ENCODE measurements at regions not wholly inside any gene's neighbourhood (a gene's known extent, or its start where the extent isn't known, plus 50 kb on each side); places are given as distances from the start of the nearest gene placed in this dataset.
A peak's percentile ranks its signal among the peaks of the same experiment; 100 is the strongest.
"Not testable (repeated sequence)": the region's sequence is repeated elsewhere in the genome, so short reads cannot be mapped to it uniquely, and the experiment has no call there.

DNA sequence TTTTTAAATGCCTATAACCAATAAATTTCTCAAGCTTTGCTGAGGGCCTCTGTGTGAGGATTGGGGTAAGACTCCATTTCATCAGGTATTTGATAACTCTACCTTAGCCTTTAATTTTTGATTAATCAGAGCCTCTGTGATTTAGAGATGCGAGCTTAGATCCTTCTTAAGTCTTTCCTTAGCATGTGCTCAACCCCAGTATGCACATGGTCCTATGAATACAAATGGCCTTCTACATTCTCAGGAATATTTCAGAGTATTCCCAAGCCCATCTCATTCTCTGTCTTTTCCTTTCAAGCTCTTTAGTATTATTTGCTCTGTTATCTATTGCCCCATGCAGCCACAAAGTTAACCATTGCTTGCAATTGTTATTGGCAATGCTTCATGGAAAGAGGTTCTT, 1407.7 kb downstream of the LRFN5 start:
- DNase-seq, result no peak

GRCh38 chr14:43012817-43013216, 1406.1 kb downstream of the LRFN5 start:
- no peak for DNase-seq

- DNase-seq, result no peak
Measured at GRCh38 chr14:43005807-43006206, 1399.1 kb downstream of the LRFN5 start.

DNA sequence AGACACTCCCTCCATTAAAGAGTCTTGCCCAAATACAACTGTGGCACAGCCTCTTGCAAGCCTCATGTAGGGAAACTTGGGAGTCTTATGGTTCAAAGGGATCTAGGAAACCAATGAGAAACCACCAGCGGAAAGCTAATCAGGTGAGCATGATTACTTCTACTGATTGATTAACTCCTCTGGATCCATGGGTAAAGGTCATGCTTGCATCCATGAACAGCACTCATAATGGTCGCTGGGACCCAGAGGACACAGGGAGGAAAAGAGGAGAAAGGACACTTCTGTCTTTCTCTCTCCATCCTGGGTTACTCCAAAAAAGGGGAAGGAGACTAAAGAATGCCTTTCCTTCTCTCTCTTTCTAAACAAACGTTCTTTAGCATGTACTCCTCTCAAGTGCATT, 1397.2 kb downstream of the LRFN5 start:
- no peak for DNase-seq

GRCh38 chr14:43001731-43002130, 1395.1 kb downstream of the LRFN5 start:
- no peak for DNase-seq

DNA sequence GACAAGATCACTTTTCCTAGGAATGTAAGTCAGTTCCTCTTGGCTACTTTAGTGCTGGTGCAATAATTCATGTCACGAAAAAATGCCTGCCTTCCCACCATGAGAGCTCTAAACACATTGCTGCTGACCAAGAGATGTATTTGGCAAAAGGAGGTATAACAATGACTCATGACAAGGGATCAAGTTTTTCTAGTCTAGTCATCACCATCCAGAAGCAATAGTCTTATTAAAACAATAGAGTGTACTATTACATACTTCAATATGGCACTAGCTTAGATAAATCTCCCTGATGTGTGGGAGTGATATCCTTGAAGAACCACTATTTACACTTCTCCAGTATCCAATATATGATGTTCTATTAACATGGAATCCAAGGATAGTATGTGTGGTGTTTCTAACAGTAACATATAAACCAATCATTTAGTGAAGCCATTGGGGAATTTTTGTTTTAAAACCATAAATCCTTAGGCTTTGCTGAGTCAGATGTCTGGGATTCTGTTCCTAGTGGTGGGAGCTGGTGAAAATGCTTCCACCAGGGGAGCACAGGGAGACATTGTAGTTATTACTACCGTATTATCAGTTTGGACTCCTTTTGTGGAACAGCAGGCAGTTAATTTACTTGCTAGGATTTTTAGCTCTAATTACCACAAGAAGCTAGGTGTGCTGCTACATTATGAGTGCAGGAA, 1387.5 kb downstream of the LRFN5 start:
- no peak for DNase-seq

- no peak for DNase-seq
Measured at GRCh38 chr14:42992930-42993329, 1386.3 kb downstream of the LRFN5 start.

GRCh38 chr14:42980419-42980818, 1373.7 kb downstream of the LRFN5 start:
- no peak for DNase-seq

DNA sequence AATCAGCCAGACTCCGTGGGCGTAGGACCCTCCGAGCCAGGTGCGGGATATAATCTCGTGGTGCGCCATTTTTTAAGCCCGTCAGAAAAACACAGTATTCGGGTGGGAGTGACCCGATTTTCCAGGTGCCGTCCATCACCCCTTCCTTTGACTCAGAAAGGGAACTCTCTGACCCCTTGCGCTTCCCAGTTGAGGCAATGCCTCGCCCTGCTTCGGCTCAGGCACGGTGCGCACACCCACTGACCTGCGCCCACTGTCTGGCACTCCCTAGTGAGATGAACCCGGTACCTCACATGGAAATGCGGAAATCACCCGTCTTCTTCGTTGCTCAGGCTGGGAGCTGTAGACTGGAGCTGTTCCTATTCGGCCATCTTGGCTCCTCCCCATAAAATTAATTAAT, 1366.5 kb downstream of the LRFN5 start:
- not testable (repeated sequence) for DNase-seq

DNA sequence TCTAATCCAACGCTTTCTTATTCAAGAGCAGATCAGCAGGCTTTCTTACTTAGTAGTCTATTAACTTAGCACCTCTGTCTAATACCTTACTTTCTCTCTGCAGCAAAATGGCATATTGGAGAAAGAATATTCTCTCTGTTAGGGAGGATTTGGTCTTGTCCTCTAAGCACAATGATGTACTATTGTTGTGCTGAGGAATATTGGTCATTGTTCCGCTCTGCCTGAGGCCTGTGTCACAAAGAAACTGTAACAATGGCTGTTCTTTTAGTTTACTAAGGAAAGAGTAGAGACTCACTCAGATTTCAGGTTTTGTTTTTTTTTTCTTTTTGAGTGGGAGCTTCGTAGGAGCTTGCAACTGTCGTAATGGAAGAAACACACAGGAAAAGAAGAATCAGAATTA, 1358.8 kb downstream of the LRFN5 start:
- DNase-seq, result no peak

GRCh38 chr14:42961509-42961908, 1354.8 kb downstream of the LRFN5 start:
- DNase-seq, result no peak

GRCh38 chr14:42950363-42950762, 1343.7 kb downstream of the LRFN5 start:
- no peak for DNase-seq

GRCh38 chr14:42947991-42948390, 1341.3 kb downstream of the LRFN5 start:
- no peak for DNase-seq

GRCh38 chr14:42944284-42944683, 1337.6 kb downstream of the LRFN5 start:
- no peak for DNase-seq

GRCh38 chr14:42931308-42931707, 1324.6 kb downstream of the LRFN5 start:
- DNase-seq, result no peak

GRCh38 chr14:42929806-42930480, 1323.3 kb downstream of the LRFN5 start:
- DNase-seq, result peak; percentile 72

DNA sequence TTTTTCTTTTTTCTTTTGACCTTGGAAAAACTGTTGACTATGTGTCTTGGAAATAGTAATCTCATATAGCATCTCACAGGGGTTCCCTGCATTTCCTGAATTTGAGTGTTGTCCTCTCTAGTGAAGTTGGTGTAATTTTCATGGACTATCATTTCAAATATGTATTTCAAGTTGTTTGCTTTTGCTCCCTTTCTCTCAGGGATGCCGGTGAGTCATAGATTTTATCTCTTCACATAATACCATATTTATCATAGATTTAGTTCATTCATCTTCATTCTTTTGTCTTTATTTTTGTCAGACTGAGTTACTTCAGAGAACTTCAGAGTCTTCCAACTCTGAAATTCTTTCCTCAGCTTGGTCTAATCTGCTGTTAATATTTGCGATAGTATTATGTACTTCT, 1320.6 kb downstream of the LRFN5 start:
- DNase-seq, result no peak

DNA sequence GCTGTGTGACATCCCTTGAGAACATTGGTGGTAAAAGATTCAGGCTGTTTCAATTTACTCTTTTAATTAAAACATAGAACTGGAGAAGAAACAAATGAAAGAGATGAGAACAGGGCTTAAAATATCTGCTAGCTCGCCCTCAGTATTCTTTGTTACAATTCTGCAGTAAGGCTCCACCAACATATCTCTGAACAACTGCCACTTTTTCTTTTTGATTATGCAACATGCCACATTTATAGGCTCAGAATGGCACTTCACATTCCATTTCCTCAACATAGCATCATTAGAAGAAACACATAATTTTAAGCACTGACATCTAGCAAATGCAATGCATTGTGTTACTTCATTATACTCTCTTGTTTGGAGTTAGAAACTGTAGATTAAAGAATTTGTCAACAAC, 1315.2 kb downstream of the LRFN5 start:
- no peak for DNase-seq

DNA sequence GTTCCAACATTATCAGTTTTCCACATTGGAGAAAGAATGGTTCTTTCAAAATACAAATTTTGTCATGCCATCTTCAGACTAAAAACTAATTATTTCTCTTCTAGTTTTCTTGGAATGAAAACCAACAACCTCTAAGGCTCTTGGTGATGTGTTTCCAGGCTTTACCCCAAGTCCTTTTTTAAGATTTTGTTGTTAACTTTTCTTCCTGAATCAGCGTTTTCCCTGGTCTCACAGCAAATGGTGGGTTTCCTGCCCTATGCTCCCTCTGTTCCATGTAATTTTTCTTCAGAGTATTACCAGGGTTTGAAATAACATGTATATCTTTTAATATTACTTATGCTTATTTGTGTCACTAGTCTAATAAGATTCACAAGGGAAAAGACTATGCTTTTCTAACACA, 1311.9 kb downstream of the LRFN5 start:
- DNase-seq, result no peak

DNA sequence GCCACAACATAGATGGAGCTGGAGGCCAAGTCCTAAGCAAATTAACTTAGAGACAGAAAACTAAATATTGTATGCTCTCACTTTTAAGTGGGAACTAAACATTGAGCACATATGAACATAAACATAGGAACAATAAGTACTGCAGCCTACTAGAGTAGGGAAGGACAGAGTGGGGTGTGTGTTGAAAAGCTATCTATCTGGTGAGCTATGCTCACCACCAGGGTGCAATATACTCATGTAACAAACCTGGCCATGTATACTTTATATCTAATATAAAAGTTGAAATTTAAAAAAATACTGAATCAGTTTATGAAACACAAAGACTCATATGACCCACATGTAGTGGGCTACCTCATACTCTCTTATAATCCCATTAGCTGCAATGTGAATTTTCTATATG, 1305.0 kb downstream of the LRFN5 start:
- no peak for DNase-seq

DNA sequence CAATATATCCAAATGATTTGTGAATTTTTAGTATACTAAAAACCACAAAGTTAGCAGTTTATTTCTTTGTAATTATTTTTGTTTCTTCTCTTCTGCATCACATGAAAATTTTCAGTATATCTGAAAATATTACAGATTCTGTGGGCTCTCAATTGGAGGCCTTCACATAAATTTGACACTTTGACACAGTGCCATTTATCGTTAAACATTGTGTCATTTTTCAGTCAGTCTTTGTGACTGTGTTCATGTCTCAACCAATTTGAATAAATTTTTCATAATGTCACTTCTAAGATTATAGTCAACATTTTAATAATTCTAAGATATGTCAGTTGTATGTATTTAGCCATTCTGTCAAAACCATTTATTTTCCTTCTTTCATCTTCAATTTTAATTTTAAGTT, 1303.0 kb downstream of the LRFN5 start:
- no peak for DNase-seq

DNA sequence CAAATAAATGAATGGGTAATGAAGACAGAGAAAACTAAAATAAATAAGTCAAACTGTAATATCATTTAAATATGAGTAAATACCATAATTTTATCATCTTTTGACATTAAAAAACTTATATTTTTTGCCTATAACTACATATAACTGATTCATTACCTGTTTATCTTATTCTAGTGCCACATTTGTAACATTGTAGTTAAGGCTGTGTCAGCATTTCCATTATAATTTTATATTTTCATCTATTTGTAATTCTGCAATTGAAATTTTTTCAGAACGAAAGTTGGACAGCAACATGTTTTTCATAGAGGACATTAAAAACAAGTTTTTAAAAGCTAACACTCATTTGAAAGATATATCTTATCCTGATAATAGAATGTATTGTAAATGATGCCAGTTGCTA, 1286.5 kb downstream of the LRFN5 start:
- DNase-seq, result no peak

GRCh38 chr14:42884100-42884499, 1277.4 kb downstream of the LRFN5 start:
- DNase-seq, result peak; percentile 90

DNA sequence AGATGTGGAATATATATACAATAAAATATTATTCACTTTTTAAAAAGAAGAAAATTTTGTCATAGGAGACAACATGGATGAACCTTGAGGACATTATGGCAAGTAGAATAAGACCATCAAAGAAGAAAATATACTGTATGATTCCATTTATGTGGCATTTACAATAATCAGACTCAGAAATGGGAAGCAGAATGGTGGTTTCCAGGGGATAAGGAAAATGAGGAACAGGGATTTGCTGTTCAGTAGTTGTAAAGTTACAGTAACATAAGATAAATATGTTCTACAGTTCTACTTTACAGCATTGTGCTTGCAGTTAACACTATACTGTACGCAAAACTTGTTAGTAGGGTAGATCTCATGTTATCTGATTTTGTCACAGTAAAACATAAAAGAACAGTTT, 1271.0 kb downstream of the LRFN5 start:
- DNase-seq, result peak; percentile 23

DNA sequence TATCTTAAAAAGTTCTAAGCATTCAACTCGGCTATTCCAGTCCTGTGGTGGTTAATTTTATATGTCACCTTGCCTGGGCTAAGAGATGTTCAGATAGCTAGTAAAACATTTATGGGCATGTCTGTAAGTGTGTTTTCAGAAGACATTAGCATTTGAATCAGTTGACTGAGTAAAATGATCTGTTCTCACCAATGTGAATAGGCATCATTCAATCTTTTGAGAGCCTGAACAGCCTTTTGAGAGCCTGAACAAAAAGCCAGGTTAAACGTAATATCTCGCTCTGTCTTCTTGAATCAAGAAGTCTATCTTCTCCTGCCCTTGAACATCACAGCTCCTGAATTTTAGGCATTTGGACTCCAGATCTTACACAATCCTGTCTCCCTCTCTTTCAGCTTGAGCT, 1266.1 kb downstream of the LRFN5 start:
- no peak for DNase-seq
